CD4-positive, alpha-beta T cell (primary cell): ENCODE measurements at regions not wholly inside any gene's neighbourhood (a gene's known extent, or its start where the extent isn't known, plus 50 kb on each side); places are given as distances from the start of the nearest gene placed in this dataset.

Experiments
- ATAC-seq: fragments of 200-7000 bp; cut with Tn5 transposase; one replicate; pipeline ENCODE4 v1.10.0; 2022; ENCODE audit warnings: mild to moderate bottlenecking; ENCODE audit not compliant: poor library complexity
- CTCF ChIA-PET: fragments of 350-600 bp; sonication (Branson Sonifier 250); formaldehyde crosslinking; loops from one replicate; lab custom pipeline; 2021; ENCODE audit warnings: antibody characterized with exemption, inconsistent platforms; lab: Charles Lee
- POLR2A ChIA-PET: fragments of 350-600 bp; sonication (Branson Sonifier 250); formaldehyde crosslinking; loops from one replicate; lab custom pipeline; 2021; ENCODE audit warnings: antibody characterized with exemption, inconsistent platforms; lab: Charles Lee
- DNase-seq, 14 experiments: peaks; one replicate each; pipeline ENCODE4 v3.0.0-alpha.2; 2013 to 2020; ENCODE audit warnings: mixed read lengths in 2 of 14
- H3K27ac ChIP-seq, 2 donors: one replicate each; pipeline versions ENCODE4 v1.5.1 to v1.7.0; 2013; ENCODE audit warnings: low read length in 2 of 2, low read depth in 1 of 2, mild to moderate bottlenecking in 1 of 2
- H3K27me3 ChIP-seq, 2 experiments: 1 replicate in 1 of 2; 2 replicates in 1 of 2; pipeline versions ENCODE4 v1.6.1 to v1.7.0; 2013; ENCODE audit warnings: low read length in 2 of 2, control low read depth in 1 of 2, mild to moderate bottlenecking in 1 of 2, moderate library complexity in 1 of 2; ENCODE audit not compliant: insufficient read depth in 2 of 2, control insufficient read depth in 1 of 2
- H3K36me3 ChIP-seq: one replicate; pipeline ENCODE4 v1.6.1; 2013; ENCODE audit warnings: low read length, control low read depth; ENCODE audit not compliant: insufficient read depth
- H3K4me1 ChIP-seq: one replicate; pipeline ENCODE4 v1.6.1; 2013; ENCODE audit warnings: low read length, control low read depth; ENCODE audit not compliant: insufficient read depth
- H3K4me3 ChIP-seq: one replicate; pipeline ENCODE4 v1.5.1; 2013; ENCODE audit warnings: mild to moderate bottlenecking, low read length, moderate library complexity
- H3K9me3 ChIP-seq, 2 experiments: 1 replicate in 1 of 2; 2 replicates in 1 of 2; pipeline versions ENCODE4 v1.6.1 to v1.7.0; 2013; ENCODE audit warnings: low read length in 2 of 2, mild to moderate bottlenecking in 2 of 2, control low read depth in 1 of 2, moderate library complexity in 1 of 2; ENCODE audit not compliant: control insufficient read depth in 1 of 2, insufficient read depth in 1 of 2
- H3K27ac Mint-ChIP-seq: one replicate; pipeline ENCODE4 v1.8.0; 2020; ENCODE audit warnings: mixed read lengths
- H3K27me3 Mint-ChIP-seq: one replicate; pipeline ENCODE4 v1.8.0; 2021; ENCODE audit warnings: mixed read lengths
- H3K36me3 Mint-ChIP-seq: one replicate; pipeline ENCODE4 v1.8.0; 2021; ENCODE audit warnings: low read depth, mixed read lengths
- H3K4me1 Mint-ChIP-seq: one replicate; pipeline ENCODE4 v1.8.0; 2021; ENCODE audit warnings: low read depth, mixed read lengths
- H3K4me3 Mint-ChIP-seq: one replicate; pipeline ENCODE4 v1.8.0; 2020; ENCODE audit warnings: mild to moderate bottlenecking, mixed read lengths
- H3K9me3 Mint-ChIP-seq: one replicate; pipeline ENCODE4 v1.8.0; 2020; ENCODE audit warnings: mixed read lengths
- CTCF ChIP-seq: fragments of 200-600 bp; IDR thresholded peaks from one replicate; pipeline ENCODE4 v1.8.0; 2022; ENCODE audit warnings: antibody characterized with exemption, mild to moderate bottlenecking
- intact Hi-C, 2 experiments: fragments of 100-400 bp; cut with DNase I in 1 of 2; cut with micrococcal nuclease in 1 of 2; formaldehyde crosslinking; loops; one replicate each; pipeline versions ENCODE4 v1.15.1 to v1.9.0; 2023 to 2025; cut with DNase I, micrococcal nuclease

DNA sequence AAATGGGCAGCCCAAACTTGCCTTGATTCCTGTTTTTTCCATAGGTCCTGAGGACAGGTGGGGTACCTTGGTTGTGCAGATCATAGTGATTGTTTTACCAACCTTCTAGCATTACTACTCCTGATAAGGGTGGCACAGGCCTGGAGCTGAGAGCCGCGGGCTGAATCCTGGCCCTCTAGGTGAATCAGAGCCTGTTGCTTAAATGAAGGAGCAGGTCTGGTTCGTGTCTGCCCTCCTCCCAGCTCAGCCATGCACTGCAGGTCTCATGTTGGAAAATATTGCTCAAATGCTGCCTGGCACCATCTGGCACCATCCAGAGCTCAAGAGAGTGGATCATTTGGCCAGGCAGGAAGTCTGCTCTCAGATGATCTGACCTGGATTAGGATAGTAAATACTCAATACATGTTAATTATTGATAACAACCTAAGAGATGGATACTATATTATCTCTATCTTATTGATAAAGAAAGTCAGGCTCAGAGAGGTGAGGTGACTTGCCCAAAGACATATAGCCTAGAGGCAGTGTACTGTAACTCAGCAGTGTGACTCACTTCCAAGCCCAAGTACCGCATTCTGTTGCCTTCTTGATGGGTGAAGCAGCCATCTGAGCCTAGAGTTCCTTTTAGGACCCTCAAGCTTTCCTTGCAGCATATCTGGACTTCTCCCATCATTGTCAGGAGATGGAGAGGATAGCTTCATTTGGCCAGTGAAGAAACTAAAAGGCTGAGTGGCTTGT, 104.3 kb upstream of the PITX1 start:
- Mint-ChIP-seq H3K27ac (no peak overlapping the region), H3K4me3 (no peak overlapping the region), H3K36me3 (no peaks in the 10 kb centered on the region), H3K27me3 (peaks cover 15% of the 10 kb centered on the region), H3K4me1 (no peaks in the 10 kb centered on the region), H3K9me3 (no peaks in the 10 kb centered on the region)
- Histone ChIP-seq H3K9me3 (no peaks in the 10 kb centered on the region), H3K27me3 (no peaks in the 10 kb centered on the region), H3K36me3 (no peaks in the 10 kb centered on the region), H3K4me1 (no peaks in the 10 kb centered on the region), H3K27ac (no peak overlapping the region), H3K4me3 (no peak overlapping the region)
- CTCF ChIA-PET: no interaction called here
- no peak for TF ChIP-seq CTCF
- POLR2A ChIA-PET: no interaction called here
- no peak for DNase-seq
- no peak for ATAC-seq
- intact Hi-C loops: no loop called here

GRCh38 chr5:135137146-135137915, 103.3 kb upstream of the PITX1 start:
- ATAC-seq: no peak
- H3K27ac ChIP-seq: no peak overlapping the region
- H3K9me3 ChIP-seq: no peaks in the 10 kb centered on the region
- intact Hi-C loops: no loop called here
- peaks cover 15% of the 10 kb centered on the region for H3K27me3 Mint-ChIP-seq
- no peak overlapping the region for H3K27ac Mint-ChIP-seq
- H3K4me1 ChIP-seq: no peaks in the 10 kb centered on the region
- no peaks in the 10 kb centered on the region for H3K4me1 Mint-ChIP-seq
- POLR2A ChIA-PET: no interaction called here
- CTCF ChIA-PET: no interaction called here
- no peaks in the 10 kb centered on the region for H3K36me3 ChIP-seq
- DNase-seq: no peak
- no peak overlapping the region for H3K4me3 ChIP-seq
- H3K36me3 Mint-ChIP-seq: no peaks in the 10 kb centered on the region
- no peak for TF ChIP-seq CTCF
- H3K9me3 Mint-ChIP-seq: no peaks in the 10 kb centered on the region
- H3K27me3 ChIP-seq: no peaks in the 10 kb centered on the region
- no peak overlapping the region for H3K4me3 Mint-ChIP-seq

- Histone ChIP-seq H3K4me3 (no peak overlapping the region), H3K4me1 (no peaks in the 10 kb centered on the region), H3K9me3 (no peaks in the 10 kb centered on the region), H3K36me3 (no peaks in the 10 kb centered on the region), H3K27ac (no peak overlapping the region), H3K27me3 (no peaks in the 10 kb centered on the region)
- no peaks in the 10 kb centered on the region for H3K9me3 Mint-ChIP-seq
- H3K4me1 Mint-ChIP-seq: no peaks in the 10 kb centered on the region
- CTCF ChIA-PET: no interaction called here
- TF ChIP-seq CTCF: no peak
- H3K4me3 Mint-ChIP-seq: no peak overlapping the region
- no peaks in the 10 kb centered on the region for H3K36me3 Mint-ChIP-seq
- H3K27ac Mint-ChIP-seq: no peak overlapping the region
- ATAC-seq: no peak
- no peak for DNase-seq
- intact Hi-C loops: no loop called here
- peaks cover 15% of the 10 kb centered on the region for H3K27me3 Mint-ChIP-seq
- POLR2A ChIA-PET: no interaction called here
Observed at GRCh38 chr5:135136546-135136945, 102.5 kb upstream of the PITX1 start.
